CD14-positive monocyte (primary cell): ENCODE measurements at regions not wholly inside any gene's neighbourhood (a gene's known extent, or its start where the extent isn't known, plus 50 kb on each side); places are given as distances from the start of the nearest gene placed in this dataset.

Experiments
- DNase-seq, 3 donors: peaks; one replicate each; pipeline ENCODE4 v3.0.0-alpha.2; 2011 to 2022
- H2AFZ ChIP-seq: 2 replicates; pipeline ENCODE4 v1.6.0; 2012; ENCODE audit warnings: mild to moderate bottlenecking, low read depth, low read length, inconsistent platforms; ENCODE audit not compliant: insufficient read depth, poor library complexity, severe bottlenecking
- H3K27ac ChIP-seq, 2 donors: 1 replicate in 1 of 2; 2 replicates in 1 of 2; pipeline ENCODE4 v1.5.1; 2012 to 2013; ENCODE audit warnings: low read length in 2 of 2, control low read depth in 1 of 2, inconsistent platforms in 1 of 2, low read depth in 1 of 2, mild to moderate bottlenecking in 1 of 2
- H3K27me3 ChIP-seq, 2 donors: one replicate each; pipeline versions ENCODE4 v1.6.0 to v1.6.1; 2011 to 2013; ENCODE audit warnings: low read length in 2 of 2; ENCODE audit not compliant: control insufficient read depth in 2 of 2, insufficient read depth in 2 of 2
- H3K36me3 ChIP-seq, 2 donors: replicated peaks in 1 of 2; 1 replicate in 1 of 2; 2 replicates in 1 of 2; pipeline versions ENCODE4 v1.5.1 to v1.6.1; 2012 to 2013; ENCODE audit warnings: low read length in 2 of 2, control low read depth in 1 of 2, inconsistent platforms in 1 of 2, mild to moderate bottlenecking in 1 of 2; ENCODE audit not compliant: insufficient read depth in 2 of 2, control insufficient read depth in 1 of 2
- H3K4me1 ChIP-seq, 2 donors: 1 replicate in 1 of 2; 2 replicates in 1 of 2; pipeline versions ENCODE4 v1.5.1 to v1.6.1; 2012 to 2013; ENCODE audit warnings: low read length in 2 of 2, control low read depth in 1 of 2, inconsistent platforms in 1 of 2, mild to moderate bottlenecking in 1 of 2, moderate library complexity in 1 of 2; ENCODE audit not compliant: insufficient read depth in 2 of 2, control insufficient read depth in 1 of 2
- H3K4me2 ChIP-seq: replicated peaks from 2 replicates; pipeline ENCODE3; 2012; ENCODE audit warnings: low read length, moderate library complexity, mild to moderate bottlenecking; ENCODE audit not compliant: poor library complexity, severe bottlenecking; ENCODE audit errors: extremely low read depth
- H3K4me3 ChIP-seq, 3 experiments: fragments of 200-600 bp in 1 of 3; sonication (generic) in 1 of 3; replicated peaks in 1 of 3; 1 replicate in 2 of 3; 2 replicates in 1 of 3; pipeline ENCODE4 v1.5.1; 2011 to 2013; ENCODE audit warnings: low read length in 3 of 3, mild to moderate bottlenecking in 3 of 3, control low read depth in 2 of 3, low read depth in 2 of 3, inconsistent platforms in 1 of 3, moderate library complexity in 1 of 3
- H3K79me2 ChIP-seq: 2 replicates; pipeline ENCODE4 v1.6.0; 2012; ENCODE audit warnings: mild to moderate bottlenecking, control low read depth, inconsistent platforms, low read length, moderate library complexity; ENCODE audit not compliant: insufficient read depth
- H3K9ac ChIP-seq: 2 replicates; pipeline ENCODE4 v1.6.0; 2017; ENCODE audit warnings: low read length, mild to moderate bottlenecking; ENCODE audit not compliant: insufficient read depth, poor library complexity, severe bottlenecking
- H3K9me3 ChIP-seq, 2 donors: replicated peaks in 1 of 2; 1 replicate in 1 of 2; 2 replicates in 1 of 2; pipeline versions ENCODE4 v1.5.1 to v1.6.1; 2012 to 2013; ENCODE audit warnings: low read length in 2 of 2, control low read depth in 1 of 2; ENCODE audit not compliant: control insufficient read depth in 1 of 2, insufficient read depth in 1 of 2
- H4K20me1 ChIP-seq: 2 replicates; pipeline ENCODE4 v1.6.0; 2012; ENCODE audit warnings: mild to moderate bottlenecking, low read length, control low read depth, moderate library complexity; ENCODE audit not compliant: insufficient read depth
- H3K27ac Mint-ChIP-seq, 7 donors: one replicate each; pipeline ENCODE4 v1.8.0; 2020; ENCODE audit warnings: mild to moderate bottlenecking in 7 of 7, mixed read lengths in 7 of 7, moderate library complexity in 6 of 7, inconsistent platforms in 2 of 7
- H3K27me3 Mint-ChIP-seq, 3 donors: one replicate each; pipeline ENCODE4 v1.8.0; 2021 to 2022; ENCODE audit warnings: low read depth in 3 of 3, mild to moderate bottlenecking in 3 of 3, mixed read lengths in 3 of 3, moderate library complexity in 3 of 3, inconsistent platforms in 1 of 3
- H3K36me3 Mint-ChIP-seq, 2 donors: one replicate each; pipeline ENCODE4 v1.8.0; 2020; ENCODE audit warnings: mixed read lengths in 2 of 2, inconsistent platforms in 1 of 2, mild to moderate bottlenecking in 1 of 2
- H3K4me1 Mint-ChIP-seq: one replicate; pipeline ENCODE4 v1.8.0; 2020; ENCODE audit warnings: mild to moderate bottlenecking, mixed read lengths
- H3K4me3 Mint-ChIP-seq, 2 donors: one replicate each; pipeline ENCODE4 v1.8.0; 2020; ENCODE audit warnings: mild to moderate bottlenecking in 2 of 2, mixed read lengths in 2 of 2, moderate library complexity in 1 of 2
- H3K9me3 Mint-ChIP-seq, 7 donors: one replicate each; pipeline ENCODE4 v1.8.0; 2020 to 2022; ENCODE audit warnings: mixed read lengths in 7 of 7, mild to moderate bottlenecking in 6 of 7, moderate library complexity in 6 of 7, inconsistent platforms in 2 of 7
- WGBS: methylation state at CpG from one replicate; pipeline ENCODE4 v1.1.5; 2013; ENCODE audit warnings: missing lambda C conversion rate; ENCODE audit not compliant: insufficient coverage; 5-methylcytosine and 5-hydroxymethylcytosine counted together
- intact Hi-C, 2 donors: fragments of 100-400 bp; cut with micrococcal nuclease; formaldehyde crosslinking; loops; one replicate each; pipeline versions ENCODE4 v1.15.0 to v1.15.1; 2023
- TF ChIP-seq, protein P1 (sequence below): fragments of 200-600 bp; IDR thresholded peaks from one replicate; pipeline ENCODE4 v1.8.0; 2022; ENCODE audit warnings: antibody characterized with exemption, mild to moderate bottlenecking

DNA sequence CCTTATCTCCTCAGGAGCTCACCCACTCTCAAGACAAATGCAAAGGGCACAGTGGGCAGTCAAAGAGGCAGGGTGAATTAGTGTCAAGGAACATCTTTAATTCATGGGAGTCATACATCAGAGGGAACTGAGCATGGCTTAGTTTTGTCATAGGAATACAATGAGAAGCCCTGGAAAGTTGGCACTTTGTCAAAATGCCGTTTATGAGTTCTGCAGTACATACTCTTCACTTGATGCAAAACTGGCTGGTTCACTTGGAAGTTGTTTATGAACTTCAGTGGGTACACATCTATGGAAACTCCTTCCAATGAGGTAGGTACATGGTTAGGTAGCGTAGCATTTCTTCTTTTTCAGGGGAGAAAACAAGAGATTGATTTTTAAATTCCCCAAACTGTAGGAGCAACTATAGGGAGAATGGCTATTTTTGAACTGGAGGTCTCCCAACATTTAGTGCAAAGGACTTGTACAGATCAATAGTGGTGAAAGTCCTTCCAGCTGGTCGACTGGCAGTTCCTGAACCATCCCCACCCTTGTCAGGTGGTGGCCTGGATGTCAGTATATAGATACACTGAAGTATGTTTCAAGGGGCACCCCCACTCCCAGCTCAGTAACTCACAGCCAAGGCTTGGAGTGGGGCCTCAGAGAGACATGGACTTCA is 580.5 kb downstream of the REEP3 start:
- H3K27ac ChIP-seq = no peak overlapping the region
- no peak overlapping the region for H2AFZ ChIP-seq
- no peaks in the 10 kb centered on the region for H3K27me3 ChIP-seq
- Mint-ChIP-seq H3K36me3 (no peaks in the 10 kb centered on the region), H3K9me3 (no peaks in the 10 kb centered on the region), H3K27me3 (peaks cover 0 to 2% (median 2%) of the 10 kb centered on the region in 3 donors), H3K27ac (no peak overlapping the region), H3K4me1 (no peaks in the 10 kb centered on the region), H3K4me3 (no peak overlapping the region)
- H3K9me3 ChIP-seq = no peaks in the 10 kb centered on the region
- no peak overlapping the region for H3K9ac ChIP-seq
- H3K4me1 ChIP-seq = no peaks in the 10 kb centered on the region
- intact Hi-C loops = no loop called here
- 90% methylated on average over 1 of the region's 3 CpGs for WGBS
- no peak for DNase-seq
- no peaks in the 10 kb centered on the region for H3K36me3 ChIP-seq
- TF ChIP-seq, protein P1, sequence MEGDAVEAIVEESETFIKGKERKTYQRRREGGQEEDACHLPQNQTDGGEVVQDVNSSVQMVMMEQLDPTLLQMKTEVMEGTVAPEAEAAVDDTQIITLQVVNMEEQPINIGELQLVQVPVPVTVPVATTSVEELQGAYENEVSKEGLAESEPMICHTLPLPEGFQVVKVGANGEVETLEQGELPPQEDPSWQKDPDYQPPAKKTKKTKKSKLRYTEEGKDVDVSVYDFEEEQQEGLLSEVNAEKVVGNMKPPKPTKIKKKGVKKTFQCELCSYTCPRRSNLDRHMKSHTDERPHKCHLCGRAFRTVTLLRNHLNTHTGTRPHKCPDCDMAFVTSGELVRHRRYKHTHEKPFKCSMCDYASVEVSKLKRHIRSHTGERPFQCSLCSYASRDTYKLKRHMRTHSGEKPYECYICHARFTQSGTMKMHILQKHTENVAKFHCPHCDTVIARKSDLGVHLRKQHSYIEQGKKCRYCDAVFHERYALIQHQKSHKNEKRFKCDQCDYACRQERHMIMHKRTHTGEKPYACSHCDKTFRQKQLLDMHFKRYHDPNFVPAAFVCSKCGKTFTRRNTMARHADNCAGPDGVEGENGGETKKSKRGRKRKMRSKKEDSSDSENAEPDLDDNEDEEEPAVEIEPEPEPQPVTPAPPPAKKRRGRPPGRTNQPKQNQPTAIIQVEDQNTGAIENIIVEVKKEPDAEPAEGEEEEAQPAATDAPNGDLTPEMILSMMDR = no peak
- H3K4me2 ChIP-seq = no peak overlapping the region
- H3K4me3 ChIP-seq = no peak overlapping the region
- H3K79me2 ChIP-seq = no peaks in the 10 kb centered on the region
- H4K20me1 ChIP-seq = no peaks in the 10 kb centered on the region

DNA sequence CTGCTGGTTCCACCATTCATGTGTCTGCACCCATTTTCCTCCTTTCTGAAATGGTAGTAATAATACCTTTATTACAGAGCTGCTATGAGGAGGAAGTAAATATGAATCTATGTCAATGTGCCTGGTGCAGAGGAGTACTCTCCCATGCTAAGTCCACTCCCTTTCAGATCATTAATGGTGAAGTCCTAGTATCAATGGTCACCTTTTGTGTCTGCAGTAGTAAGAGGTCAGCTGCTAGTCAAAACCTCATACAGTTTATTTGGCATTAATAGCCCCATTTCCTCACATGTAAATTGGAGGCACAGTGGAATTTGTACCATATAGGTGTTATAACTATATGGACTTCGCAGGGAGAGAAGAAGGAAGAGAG is 581.0 kb downstream of the REEP3 start:
- Mint-ChIP-seq H3K4me3 (no peak overlapping the region), H3K27me3 (peaks cover 0 to 2% (median 2%) of the 10 kb centered on the region in 3 donors), H3K27ac (no peak overlapping the region), H3K36me3 (no peaks in the 10 kb centered on the region), H3K9me3 (no peaks in the 10 kb centered on the region), H3K4me1 (no peaks in the 10 kb centered on the region)
- Histone ChIP-seq H3K4me3 (no peak overlapping the region), H3K79me2 (no peaks in the 10 kb centered on the region), H2AFZ (no peak overlapping the region), H3K9ac (no peak overlapping the region), H4K20me1 (no peaks in the 10 kb centered on the region), H3K36me3 (no peaks in the 10 kb centered on the region), H3K27me3 (no peaks in the 10 kb centered on the region), H3K9me3 (no peaks in the 10 kb centered on the region), H3K4me1 (no peaks in the 10 kb centered on the region), H3K27ac (no peak overlapping the region), H3K4me2 (no peak overlapping the region)
- intact Hi-C loops = no loop called here
- no CpG with 5 or more reads among the region's 1 CpG for WGBS
- TF ChIP-seq, protein P1 = no peak
- DNase-seq = no peak
